ENCODE measurements at regions not wholly inside any gene's neighbourhood (a gene's known extent, or its start where the extent isn't known, plus 50 kb on each side); places are given as distances from the start of the nearest gene placed in this dataset.
A peak's percentile ranks its signal among the peaks of the same experiment; 100 is the strongest.

DNA sequence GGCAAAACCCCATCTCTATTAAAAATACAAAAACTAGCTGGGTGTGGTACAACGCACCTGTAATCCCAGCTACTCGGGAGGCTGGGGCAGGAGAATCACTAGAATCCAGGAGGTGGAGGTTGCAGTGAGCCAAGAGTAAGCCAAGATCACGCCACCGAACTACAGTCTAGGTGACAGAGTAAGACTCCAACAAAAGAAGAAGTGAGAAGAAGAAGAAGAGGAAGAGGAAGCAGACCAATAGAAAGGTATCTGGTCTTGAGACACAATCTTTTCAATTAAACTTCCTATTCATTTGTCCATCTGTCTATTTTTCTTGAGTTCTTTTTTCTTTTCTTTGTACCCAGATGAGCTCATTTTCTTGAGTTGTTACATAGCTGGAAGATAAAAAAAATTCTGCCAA is 55.7 kb upstream of the ACADM start:
- DNase-seq = no peak

DNA sequence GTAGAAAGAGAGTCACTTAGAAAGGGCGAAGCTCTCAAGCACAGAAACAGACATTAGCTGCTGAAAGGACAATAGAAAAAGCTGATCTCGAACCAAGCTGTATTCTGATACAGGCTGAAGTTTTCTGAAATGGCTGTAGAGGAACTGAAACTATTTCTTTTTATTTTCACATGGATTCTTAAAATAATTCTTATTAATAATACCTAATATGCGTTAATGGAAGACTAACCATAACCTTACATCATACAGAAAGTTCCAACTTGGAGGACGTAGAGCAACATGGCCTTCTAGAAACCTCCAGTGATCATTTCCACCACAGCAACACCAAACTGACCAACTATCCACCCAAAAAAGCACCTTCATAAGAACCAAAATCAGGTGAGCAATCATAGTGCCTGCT is 52.8 kb upstream of the ACADM start:
- Histone ChIP-seq H3K4me3 (no peak overlapping the region), H3K27ac (no peak overlapping the region), H3K36me3 (no peaks in the 10 kb centered on the region), H3K27me3 (no peaks in the 10 kb centered on the region), H3K9me3 (replicated peaks) (no peaks in the 10 kb centered on the region), H3K4me1 (no peaks in the 10 kb centered on the region; the same call in 1 of the 2 replicates)
- DNase-seq = no peak

More for the DNA sequence above, 55.7 kb upstream of the ACADM start:
- H3K27me3 ChIP-seq = no peaks in the 10 kb centered on the region
- H3K36me3 ChIP-seq = no peaks in the 10 kb centered on the region
- no peaks in the 10 kb centered on the region; the same call in 1 of the 2 replicates for H3K4me1 ChIP-seq
- H3K27ac ChIP-seq = no peak overlapping the region
- H3K4me3 ChIP-seq = no peak overlapping the region
- H3K9me3 ChIP-seq (replicated peaks) = no peaks in the 10 kb centered on the region

DNA sequence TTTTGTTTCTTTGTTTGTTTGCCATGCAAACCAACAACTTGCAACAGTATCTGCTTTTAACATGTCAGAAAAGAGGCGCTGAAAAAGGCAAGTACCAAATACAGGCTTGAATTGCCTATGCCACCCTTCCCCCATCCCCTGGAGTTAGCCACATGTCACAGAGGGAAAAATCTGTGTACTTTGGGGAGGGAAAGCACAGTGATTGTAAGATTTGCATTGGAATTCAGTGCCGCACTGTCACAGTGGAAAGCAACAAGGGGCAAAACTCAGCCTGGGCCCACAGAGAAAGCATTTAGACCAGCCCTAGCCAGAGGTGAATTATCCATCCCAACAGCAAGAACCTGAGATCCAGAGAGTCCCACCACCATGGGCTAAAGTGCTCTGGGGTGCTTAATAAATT is 52.4 kb upstream of the ACADM start:
- Histone ChIP-seq H3K27me3 (no peaks in the 10 kb centered on the region), H3K9me3 (replicated peaks) (no peaks in the 10 kb centered on the region), H3K4me1 (no peaks in the 10 kb centered on the region; the same call in 1 of the 2 replicates), H3K4me3 (no peak overlapping the region), H3K36me3 (no peaks in the 10 kb centered on the region), H3K27ac (no peak overlapping the region)
- DNase-seq = no peak

DNA sequence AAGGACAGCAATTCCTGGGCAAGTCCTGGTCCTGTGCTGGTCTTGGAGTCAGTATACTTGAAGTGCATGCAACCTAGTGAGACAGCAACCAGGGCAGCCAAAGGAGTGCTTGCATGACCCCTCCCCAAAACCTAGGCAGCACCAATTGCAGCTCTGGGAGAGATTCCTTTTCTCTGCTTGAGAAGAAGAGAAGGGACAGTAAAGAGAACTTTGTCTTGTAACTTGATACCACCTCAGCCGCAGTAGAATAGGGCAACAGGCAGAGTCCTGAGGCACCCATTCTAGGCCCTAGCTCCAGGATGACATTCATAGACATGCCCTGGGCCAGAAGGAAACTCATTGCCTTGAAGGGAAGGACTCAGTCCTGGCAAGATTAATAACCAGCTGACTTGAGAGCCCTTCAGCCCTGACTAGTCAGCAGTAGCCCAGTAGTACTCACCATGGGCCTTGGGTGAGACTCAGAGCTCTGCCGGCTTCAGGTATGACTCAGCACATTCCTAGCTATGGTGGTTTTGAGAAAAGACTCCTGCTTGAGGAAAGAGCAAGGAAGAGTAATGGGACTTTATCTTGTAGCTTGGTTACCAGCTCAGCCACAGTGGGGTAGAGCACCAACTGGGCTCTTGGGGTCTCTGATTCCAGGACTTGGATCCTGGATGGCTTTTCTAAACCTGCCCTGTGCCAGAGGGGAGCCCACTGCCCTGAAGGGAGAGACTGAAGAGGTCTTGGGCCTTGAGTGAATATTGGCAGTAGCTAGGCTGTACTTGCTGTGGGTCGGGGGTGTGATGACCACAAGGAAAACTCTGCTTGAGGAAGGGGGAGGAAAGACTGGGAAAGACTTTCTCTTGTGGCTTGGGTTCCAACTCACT is 51.7 kb upstream of the ACADM start:
- DNase-seq = peak; percentile 10 to 13
- no peak overlapping the region for H3K27ac ChIP-seq
- H3K36me3 ChIP-seq = no peaks in the 10 kb centered on the region
- H3K9me3 ChIP-seq (replicated peaks) = no peaks in the 10 kb centered on the region
- no peak overlapping the region for H3K4me3 ChIP-seq
- H3K27me3 ChIP-seq = no peaks in the 10 kb centered on the region
- no peaks in the 10 kb centered on the region; the same call in 1 of the 2 replicates for H3K4me1 ChIP-seq

DNA sequence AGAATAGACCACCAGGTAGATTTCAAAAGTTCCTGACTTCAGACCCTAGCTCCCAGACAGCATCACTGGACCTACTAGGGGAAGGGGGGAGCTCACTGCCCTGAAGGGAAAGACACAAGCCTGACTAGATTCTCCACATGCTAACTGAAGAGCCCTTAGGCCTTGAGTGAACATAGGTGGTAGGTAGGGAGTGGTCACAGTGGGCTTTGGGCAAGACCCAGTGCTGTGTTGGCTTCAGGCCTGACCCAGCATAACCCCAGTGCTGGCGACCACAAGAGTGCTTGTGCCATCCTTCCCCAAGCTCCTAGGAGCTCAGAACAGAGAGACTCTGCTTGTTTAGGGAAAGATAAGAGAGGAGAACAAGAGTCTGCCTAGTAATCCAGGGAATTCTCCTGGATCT is 51.1 kb upstream of the ACADM start:
- no peaks in the 10 kb centered on the region for H3K9me3 ChIP-seq (replicated peaks)
- H3K36me3 ChIP-seq = no peaks in the 10 kb centered on the region
- no peak overlapping the region for H3K27ac ChIP-seq
- no peaks in the 10 kb centered on the region; the same call in 1 of the 2 replicates for H3K4me1 ChIP-seq
- H3K27me3 ChIP-seq = no peaks in the 10 kb centered on the region
- no peak overlapping the region for H3K4me3 ChIP-seq
- DNase-seq = no peak

DNA sequence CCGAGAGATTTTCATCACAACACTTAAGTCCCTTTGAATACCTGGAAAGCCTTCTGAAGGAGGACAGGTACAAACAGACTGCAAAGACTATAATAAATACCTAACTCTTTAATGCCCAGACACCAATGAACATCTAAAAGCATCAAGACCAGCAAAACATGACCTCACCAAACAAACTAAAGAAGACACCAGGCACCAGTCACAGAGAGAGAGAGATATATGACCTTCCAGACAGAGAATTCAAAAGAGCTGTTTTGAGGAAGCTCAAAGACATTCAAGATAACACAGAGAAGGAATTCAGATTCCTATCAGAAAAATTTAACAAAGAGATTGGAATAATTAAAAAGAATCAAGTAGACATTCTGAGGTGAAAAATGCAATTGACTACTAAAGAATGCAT is 50.6 kb upstream of the ACADM start:
- no peak for DNase-seq
- Histone ChIP-seq H3K9me3 (replicated peaks) (no peaks in the 10 kb centered on the region), H3K4me3 (no peak overlapping the region), H3K27me3 (no peaks in the 10 kb centered on the region), H3K27ac (no peak overlapping the region), H3K4me1 (no peaks in the 10 kb centered on the region; the same call in 1 of the 2 replicates), H3K36me3 (no peaks in the 10 kb centered on the region)
